Germinal center (tissue), 1 donor: ENCODE measurements at regions not wholly inside any gene's neighbourhood (a gene's known extent, or its start where the extent isn't known, plus 50 kb on each side); places are given as distances from the start of the nearest gene placed in this dataset.
A peak's percentile ranks its signal among the peaks of the same experiment; 100 is the strongest.
"Not testable (repeated sequence)": the region's sequence is repeated elsewhere in the genome, so short reads cannot be mapped to it uniquely, and the experiment has no call there.

Experiments used
- DNase-seq: peaks from one replicate; pipeline ENCODE4 v3.0.0; 2012; ENCODE audit warnings: mixed read lengths, low spot score

- DNase-seq: no peak
Measured at GRCh38 chr1:198934426-198934825, 295.6 kb downstream of the PTPRC start.

DNA sequence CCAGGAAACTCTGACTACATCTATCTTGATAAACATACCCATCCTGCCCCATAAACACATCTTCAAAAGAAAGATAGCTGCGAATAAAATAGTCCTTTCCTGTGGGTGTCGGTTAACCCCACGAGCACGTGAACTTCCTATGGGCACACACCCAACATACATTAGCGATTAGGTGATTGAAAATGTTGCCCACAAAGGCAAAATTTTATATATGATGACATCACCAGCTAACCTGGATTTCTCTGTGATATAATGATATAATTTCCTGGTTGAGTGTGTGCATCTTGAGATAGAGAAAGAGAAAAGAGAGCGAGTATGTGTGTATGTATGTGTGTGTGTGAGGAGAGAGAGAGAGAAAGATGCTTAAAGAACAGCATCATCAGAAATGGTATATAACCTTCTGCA lies 296.1 kb downstream of the PTPRC start:
- no peak for DNase-seq

DNA sequence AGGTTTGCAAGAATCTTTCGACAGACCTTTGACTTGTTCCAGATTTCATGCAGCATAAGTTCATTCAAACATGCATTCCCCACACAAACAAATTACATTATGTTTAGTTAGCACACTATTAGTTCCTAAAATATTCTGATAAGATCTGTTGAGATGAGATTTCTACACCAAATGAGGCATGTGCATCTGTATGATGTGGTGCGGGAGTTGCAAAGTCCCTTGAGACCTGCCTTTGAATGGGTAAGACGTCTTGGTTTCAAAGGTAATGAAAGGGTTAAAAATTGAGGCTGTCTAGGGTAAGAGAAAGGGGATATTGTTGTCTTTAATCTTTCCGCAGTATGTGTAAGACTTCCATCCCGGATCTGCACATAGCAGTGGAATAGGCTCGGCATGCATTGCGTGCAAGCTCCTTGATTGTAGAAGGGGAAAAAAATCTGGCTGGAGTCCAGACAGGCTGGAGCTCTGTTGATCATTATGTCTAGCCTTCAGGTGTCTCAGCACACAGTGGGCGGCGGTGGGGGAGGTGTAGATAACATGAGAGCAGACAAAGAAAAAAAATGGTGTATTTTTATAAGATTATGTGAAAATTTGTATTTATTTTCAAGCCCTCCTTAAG lies 296.6 kb downstream of the PTPRC start:
- DNase-seq: no peak

DNA sequence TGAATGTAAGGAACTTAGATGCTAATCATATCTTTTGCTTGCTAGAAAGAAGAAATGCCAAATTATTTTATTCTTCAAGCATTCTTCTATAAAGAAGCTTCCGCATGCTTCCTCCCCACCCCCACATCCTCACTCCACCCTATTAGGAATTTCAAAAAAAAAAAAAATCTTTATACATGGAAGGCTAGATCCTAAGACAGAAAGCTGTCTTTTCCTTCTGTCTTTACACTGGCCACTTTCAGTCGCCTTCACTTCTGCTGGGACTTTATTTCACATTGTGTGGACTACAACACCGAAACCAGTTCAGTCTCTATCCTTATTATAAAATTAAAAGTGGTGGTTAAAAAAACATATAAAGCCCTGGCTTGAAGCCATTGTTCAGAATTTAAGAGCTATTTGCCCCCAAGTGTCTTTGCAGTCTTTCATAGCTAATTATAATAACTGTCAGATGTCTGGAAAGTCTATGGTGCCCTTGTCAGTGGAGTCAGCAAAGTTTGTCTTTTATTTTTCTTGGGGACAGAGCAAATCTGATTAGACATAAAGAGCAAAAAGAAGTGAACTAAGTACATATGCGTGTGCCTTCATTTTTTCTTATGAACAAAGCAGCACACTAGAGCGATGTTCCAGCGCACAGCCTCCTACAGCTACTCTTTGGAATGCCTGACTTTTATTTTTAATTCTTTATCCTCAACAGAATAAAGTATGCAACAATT lies 297.7 kb downstream of the PTPRC start:
- no peak for DNase-seq

- peak; percentile 88 for DNase-seq
Measured at GRCh38 chr1:198937231-198938031, 298.6 kb downstream of the PTPRC start.

- DNase-seq: peak; percentile 54
Measured at GRCh38 chr1:198939286-198939685, 300.4 kb downstream of the PTPRC start.

GRCh38 chr1:198939956-198940355 lies 301.1 kb downstream of the PTPRC start:
- DNase-seq: no peak

- no peak for DNase-seq
Measured at GRCh38 chr1:198942466-198942865, 303.6 kb downstream of the PTPRC start.

DNA sequence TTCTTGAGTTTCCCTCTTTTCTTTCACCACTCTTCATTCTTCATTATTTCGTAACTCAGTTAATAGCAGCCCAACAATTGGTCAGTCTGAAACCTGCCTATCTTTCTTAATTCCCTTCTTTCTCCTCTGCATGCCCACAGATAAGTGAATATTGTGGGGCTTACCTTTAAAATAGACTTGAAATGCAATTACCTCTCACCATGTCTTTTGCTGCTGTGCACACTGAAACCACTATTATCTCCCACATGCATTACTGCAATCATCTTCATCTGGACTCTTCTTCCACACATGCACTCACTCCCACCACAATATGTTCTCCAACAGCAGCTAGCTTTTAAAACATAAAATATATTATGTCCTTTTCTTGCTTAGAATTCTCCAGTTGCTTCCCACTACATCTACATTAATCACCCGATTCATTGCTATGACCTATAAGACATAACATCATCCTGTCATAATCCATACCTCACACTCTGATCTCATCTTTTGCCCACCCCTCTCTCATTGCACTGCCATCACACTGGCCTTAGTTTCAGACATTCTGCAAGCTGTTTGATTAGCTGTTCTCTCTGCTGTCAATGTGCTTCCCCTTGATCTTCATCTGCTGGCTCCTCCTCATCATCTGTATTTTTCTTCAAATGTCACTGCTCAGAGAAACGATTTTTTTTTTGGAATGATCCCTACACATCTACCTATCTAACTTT lies 304.8 kb downstream of the PTPRC start:
- no peak for DNase-seq

- no peak for DNase-seq
Measured at GRCh38 chr1:198947456-198947855, 308.6 kb downstream of the PTPRC start.

DNA sequence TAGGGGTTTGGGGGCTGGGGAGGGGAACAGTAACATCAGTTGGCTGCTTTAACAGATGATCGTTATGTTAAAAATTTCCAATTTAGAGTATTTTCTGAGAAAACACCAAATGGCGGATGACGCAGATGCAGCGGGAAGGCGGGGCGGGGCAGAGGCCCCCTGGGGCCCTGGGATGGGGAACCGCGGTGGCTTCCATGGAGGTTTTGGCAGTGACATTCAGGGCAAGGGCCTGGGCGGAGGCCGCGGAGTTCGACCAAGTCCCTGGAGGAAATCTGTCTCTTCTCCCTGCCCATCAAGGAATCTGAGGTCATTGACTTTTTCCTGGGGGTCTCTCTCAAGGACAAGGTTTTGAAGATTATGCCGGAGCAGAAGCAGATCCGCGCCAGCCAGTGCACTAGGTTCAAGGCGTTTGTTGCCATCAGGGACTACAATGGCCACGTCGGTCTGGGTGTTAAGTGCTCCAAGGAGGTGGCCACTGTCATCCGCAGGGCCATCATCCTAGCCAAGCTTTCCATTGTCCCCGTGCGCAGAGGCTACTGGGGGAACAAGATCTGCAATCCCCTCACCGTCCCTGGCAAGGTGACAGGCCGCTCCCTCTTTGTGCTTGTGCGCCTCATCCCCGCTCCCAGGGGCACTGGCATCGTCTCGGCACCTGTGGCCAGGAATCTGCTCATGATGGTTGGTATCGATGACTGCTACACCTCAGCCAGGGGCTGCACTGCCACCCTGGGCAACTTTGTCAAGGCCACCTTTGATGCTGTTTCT lies 310.2 kb downstream of the PTPRC start:
- no peak for DNase-seq

- DNase-seq: no peak
Measured at GRCh38 chr1:198950036-198950435, 311.2 kb downstream of the PTPRC start.

- no peak for DNase-seq
Measured at GRCh38 chr1:198955085-198955484, 316.2 kb downstream of the PTPRC start.

GRCh38 chr1:198957044-198957443 lies 318.2 kb downstream of the PTPRC start:
- DNase-seq: no peak

DNA sequence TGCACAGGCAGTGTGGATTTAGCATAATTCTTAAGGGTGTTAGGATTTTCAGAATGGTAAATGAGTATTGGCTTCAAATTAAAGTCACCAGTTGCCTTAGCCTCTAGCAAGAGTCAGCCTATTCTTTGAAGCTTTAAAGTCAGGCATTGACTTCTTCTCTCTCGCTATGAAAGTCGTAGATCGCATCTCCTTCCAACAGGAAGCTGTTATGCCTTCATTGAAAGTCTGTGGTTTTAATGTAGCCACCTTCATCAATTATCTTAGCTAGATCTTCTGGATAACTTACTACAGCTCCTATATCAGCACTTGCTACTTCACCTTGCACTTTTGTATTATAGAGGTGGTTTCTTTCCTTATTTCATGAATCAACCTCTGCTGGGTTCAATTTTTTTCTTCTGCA lies 320.2 kb downstream of the PTPRC start:
- DNase-seq: no peak

GRCh38 chr1:198959676-198960075 lies 320.8 kb downstream of the PTPRC start:
- DNase-seq: no peak

DNA sequence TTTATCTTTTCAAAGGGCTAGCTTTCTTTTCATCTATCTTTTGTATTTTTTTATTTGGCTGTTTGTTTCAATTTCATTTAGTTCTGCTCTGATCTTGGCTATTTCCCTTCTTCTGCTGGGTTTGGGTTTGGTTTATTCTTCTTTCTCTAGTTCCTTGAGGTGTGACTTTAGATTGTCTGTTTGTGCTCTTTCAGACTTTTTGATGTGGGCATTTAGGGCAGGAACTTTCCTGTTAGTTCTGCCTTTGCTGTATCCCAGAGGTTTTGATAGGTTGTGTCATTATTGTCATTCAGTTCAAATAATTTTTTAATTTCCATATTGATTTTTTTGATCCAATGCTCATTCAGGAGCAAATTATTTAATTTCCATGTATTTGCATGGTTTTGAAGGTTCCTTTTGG lies 325.0 kb downstream of the PTPRC start:
- not testable (repeated sequence) for DNase-seq

- DNase-seq: no peak
Measured at GRCh38 chr1:198966519-198966918, 327.7 kb downstream of the PTPRC start.

DNA sequence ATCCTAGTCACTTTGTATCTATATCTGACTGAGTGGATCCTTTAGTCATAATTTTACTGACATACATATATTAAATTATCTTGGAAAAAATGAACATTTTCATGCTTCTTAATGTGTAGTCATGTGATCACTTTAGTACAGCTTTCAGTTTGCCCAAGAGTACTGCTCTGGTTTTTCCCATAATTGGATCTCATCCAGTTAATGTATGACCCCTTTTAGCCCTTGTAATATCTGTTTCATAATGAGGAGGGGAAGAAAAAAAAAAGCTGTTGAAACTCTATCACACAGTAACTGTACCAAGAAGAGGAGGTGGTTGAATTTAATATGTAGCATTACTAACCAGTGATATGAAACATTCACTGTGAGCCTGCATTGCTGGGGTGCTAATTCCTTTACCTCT lies 328.7 kb downstream of the PTPRC start:
- no peak for DNase-seq

DNA sequence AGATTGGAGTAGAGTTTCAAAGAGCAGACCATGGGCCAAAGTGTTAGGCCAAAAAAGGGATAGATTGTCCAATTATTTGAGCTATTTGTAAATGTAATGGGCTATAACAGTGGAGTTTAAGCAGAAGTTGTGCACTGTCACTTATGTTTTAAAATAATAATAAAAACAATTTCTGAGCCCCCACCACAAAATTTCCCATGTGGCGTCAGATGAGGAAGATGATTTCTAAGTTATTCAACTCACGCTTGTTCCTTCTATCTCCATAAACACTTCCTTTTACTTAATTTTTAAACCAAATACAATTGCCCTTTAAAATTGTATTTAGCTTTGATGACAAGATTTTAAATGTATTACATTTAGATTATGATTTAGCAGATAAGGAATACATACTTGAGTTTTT lies 330.0 kb downstream of the PTPRC start:
- no peak for DNase-seq

DNA sequence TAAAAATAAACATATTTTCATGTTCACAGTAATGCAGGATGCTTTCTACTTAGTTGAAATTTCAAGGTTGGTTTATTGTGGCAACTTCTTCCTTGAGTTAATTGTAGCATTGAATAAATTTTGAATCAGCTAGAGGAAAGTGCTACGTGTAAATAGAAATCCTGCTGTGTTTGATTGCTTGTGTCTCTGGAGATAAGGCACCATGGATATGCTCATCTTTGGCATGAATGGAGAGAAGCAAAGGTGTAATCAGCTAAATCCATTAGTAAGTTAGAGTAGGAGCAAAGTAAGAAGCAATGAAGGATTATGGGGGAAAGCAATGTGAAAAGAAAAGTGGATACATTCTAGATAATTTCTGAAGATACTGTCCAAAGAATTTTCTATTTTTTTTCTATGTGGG lies 331.1 kb downstream of the PTPRC start:
- DNase-seq: no peak

GRCh38 chr1:198970916-198971315 lies 332.1 kb downstream of the PTPRC start:
- no peak for DNase-seq
